ENCODE measurements at regions not wholly inside any gene's neighbourhood (a gene's known extent, or its start where the extent isn't known, plus 50 kb on each side); places are given as distances from the start of the nearest gene placed in this dataset.

GRCh38 chr6:105894556-105894955 lies 191.6 kb upstream of the PRDM1 start:
- TF ChIP-seq, protein P1, sequence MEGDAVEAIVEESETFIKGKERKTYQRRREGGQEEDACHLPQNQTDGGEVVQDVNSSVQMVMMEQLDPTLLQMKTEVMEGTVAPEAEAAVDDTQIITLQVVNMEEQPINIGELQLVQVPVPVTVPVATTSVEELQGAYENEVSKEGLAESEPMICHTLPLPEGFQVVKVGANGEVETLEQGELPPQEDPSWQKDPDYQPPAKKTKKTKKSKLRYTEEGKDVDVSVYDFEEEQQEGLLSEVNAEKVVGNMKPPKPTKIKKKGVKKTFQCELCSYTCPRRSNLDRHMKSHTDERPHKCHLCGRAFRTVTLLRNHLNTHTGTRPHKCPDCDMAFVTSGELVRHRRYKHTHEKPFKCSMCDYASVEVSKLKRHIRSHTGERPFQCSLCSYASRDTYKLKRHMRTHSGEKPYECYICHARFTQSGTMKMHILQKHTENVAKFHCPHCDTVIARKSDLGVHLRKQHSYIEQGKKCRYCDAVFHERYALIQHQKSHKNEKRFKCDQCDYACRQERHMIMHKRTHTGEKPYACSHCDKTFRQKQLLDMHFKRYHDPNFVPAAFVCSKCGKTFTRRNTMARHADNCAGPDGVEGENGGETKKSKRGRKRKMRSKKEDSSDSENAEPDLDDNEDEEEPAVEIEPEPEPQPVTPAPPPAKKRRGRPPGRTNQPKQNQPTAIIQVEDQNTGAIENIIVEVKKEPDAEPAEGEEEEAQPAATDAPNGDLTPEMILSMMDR (IDR thresholded peaks at IDR 0.05; ENCODE audit: poor library complexity, severe bottlenecking), result no peak
- no peak for DNase-seq (ENCODE audit: low spot score)

GRCh38 chr6:105893741-105894140 lies 192.4 kb upstream of the PRDM1 start:
- no peaks in the 10 kb centered on the region for H3K4me1 ChIP-seq (ENCODE audit: insufficient read depth, poor library complexity, severe bottlenecking)
- no peak for DNase-seq (ENCODE audit: low spot score)
- no peak overlapping the region for H3K4me3 ChIP-seq (ENCODE audit: severe bottlenecking)
- no peaks in the 10 kb centered on the region for H3K36me3 ChIP-seq (ENCODE audit: low read depth)
- no peak for ATAC-seq (ENCODE audit: low read depth)
- H3K9me3 ChIP-seq (ENCODE audit: severe bottlenecking), result no peaks in the 10 kb centered on the region
- no peaks in the 10 kb centered on the region for H3K27me3 ChIP-seq (ENCODE audit: insufficient read depth, poor library complexity, severe bottlenecking)
- TF ChIP-seq, protein P1 (IDR thresholded peaks at IDR 0.05; ENCODE audit: poor library complexity, severe bottlenecking), result no peak
- H3K27ac ChIP-seq (ENCODE audit: poor library complexity, severe bottlenecking), result no peak overlapping the region

More at GRCh38 chr6:105894556-105894955, 191.6 kb upstream of the PRDM1 start:
- no peaks in the 10 kb centered on the region for H3K36me3 ChIP-seq (ENCODE audit: low read depth)
- H3K27ac ChIP-seq (ENCODE audit: poor library complexity, severe bottlenecking), result no peak overlapping the region
- no peaks in the 10 kb centered on the region for H3K9me3 ChIP-seq (ENCODE audit: severe bottlenecking)
- no peaks in the 10 kb centered on the region for H3K27me3 ChIP-seq (ENCODE audit: insufficient read depth, poor library complexity, severe bottlenecking)
- no peaks in the 10 kb centered on the region for H3K4me1 ChIP-seq (ENCODE audit: insufficient read depth, poor library complexity, severe bottlenecking)
- no peak overlapping the region for H3K4me3 ChIP-seq (ENCODE audit: severe bottlenecking)
- ATAC-seq (ENCODE audit: low read depth), result no peak

DNA sequence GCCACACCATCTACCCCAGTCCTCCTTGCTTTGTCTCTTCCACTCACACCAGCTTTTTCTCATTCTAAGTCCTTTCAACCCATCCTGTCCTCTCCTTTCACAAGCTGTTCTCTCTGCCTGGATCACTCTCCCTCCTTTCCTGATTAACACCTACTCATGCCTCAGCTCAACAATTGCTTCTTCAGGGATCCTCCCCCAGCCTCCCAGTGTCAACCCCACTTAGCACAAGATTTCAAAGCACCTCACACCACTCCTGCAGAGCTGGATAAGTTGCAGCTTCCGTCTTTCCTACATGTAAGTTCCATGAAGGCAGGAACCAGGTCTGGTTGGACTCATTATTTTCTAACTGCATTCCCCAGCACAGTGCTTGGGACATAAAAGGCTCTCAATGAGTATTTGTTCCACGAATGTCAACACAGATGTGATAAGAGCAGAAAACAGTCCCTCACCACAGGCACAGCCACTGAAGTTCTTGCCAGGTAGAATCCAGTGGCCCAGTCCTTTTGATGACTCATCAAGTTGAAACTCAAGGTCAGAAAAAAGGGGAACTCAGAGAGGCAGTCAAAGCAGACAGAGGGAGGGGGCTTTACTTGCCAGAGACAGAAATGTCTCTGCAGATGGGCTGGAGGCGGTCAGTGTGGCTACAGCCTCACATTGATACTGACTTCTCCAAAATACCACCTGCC lies 193.4 kb upstream of the PRDM1 start:
- TF ChIP-seq, protein P1 (IDR thresholded peaks at IDR 0.05; ENCODE audit: poor library complexity, severe bottlenecking), result no peak
- H3K4me3 ChIP-seq (ENCODE audit: severe bottlenecking), result no peak overlapping the region
- no peaks in the 10 kb centered on the region for H3K4me1 ChIP-seq (ENCODE audit: insufficient read depth, poor library complexity, severe bottlenecking)
- no peaks in the 10 kb centered on the region for H3K9me3 ChIP-seq (ENCODE audit: severe bottlenecking)
- H3K27ac ChIP-seq (ENCODE audit: poor library complexity, severe bottlenecking), result no peak overlapping the region
- DNase-seq (ENCODE audit: low spot score), result no peak
- H3K27me3 ChIP-seq (ENCODE audit: insufficient read depth, poor library complexity, severe bottlenecking), result no peaks in the 10 kb centered on the region
- no peak for ATAC-seq (ENCODE audit: low read depth)
- H3K36me3 ChIP-seq (ENCODE audit: low read depth), result no peaks in the 10 kb centered on the region

GRCh38 chr6:105890521-105891244 lies 195.5 kb upstream of the PRDM1 start:
- no peak overlapping the region for H3K27ac ChIP-seq (ENCODE audit: poor library complexity, severe bottlenecking)
- TF ChIP-seq, protein P1 (IDR thresholded peaks at IDR 0.05; ENCODE audit: poor library complexity, severe bottlenecking), result no peak
- no peaks in the 10 kb centered on the region for H3K36me3 ChIP-seq (ENCODE audit: low read depth)
- no peaks in the 10 kb centered on the region for H3K9me3 ChIP-seq (ENCODE audit: severe bottlenecking)
- H3K27me3 ChIP-seq (ENCODE audit: insufficient read depth, poor library complexity, severe bottlenecking), result no peaks in the 10 kb centered on the region
- peak; percentile 52; the same call in 1 of the 3 replicates for ATAC-seq (ENCODE audit: low read depth)
- no peak for DNase-seq (ENCODE audit: low spot score)
- H3K4me1 ChIP-seq (ENCODE audit: insufficient read depth, poor library complexity, severe bottlenecking), result no peaks in the 10 kb centered on the region
- no peak overlapping the region for H3K4me3 ChIP-seq (ENCODE audit: severe bottlenecking)

DNA sequence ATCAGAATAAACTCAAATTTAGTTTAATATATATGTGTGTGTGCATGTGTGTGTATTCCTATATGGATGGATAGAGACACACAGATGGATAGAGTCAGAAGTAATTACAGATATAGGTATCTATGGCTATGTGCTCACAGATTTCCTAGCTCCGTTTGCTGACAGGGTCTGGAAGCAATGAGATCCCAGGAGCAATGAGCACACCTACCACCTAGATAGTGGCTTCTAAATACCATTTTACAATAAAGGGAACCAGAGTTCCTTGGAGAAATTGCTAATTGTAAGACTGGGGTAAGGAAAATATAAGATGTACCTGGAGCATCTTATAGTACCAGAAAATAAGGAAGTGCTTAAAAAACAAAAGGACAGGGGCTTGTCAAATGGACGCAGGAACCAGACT lies 196.2 kb upstream of the PRDM1 start:
- TF ChIP-seq, protein P1 (IDR thresholded peaks at IDR 0.05; ENCODE audit: poor library complexity, severe bottlenecking), result no peak
- H3K9me3 ChIP-seq (ENCODE audit: severe bottlenecking), result no peaks in the 10 kb centered on the region
- no peak for DNase-seq (ENCODE audit: low spot score)
- no peaks in the 10 kb centered on the region for H3K4me1 ChIP-seq (ENCODE audit: insufficient read depth, poor library complexity, severe bottlenecking)
- H3K4me3 ChIP-seq (ENCODE audit: severe bottlenecking), result no peak overlapping the region
- no peak for ATAC-seq (ENCODE audit: low read depth)
- H3K27ac ChIP-seq (ENCODE audit: poor library complexity, severe bottlenecking), result no peak overlapping the region
- no peaks in the 10 kb centered on the region for H3K27me3 ChIP-seq (ENCODE audit: insufficient read depth, poor library complexity, severe bottlenecking)
- H3K36me3 ChIP-seq (ENCODE audit: low read depth), result no peaks in the 10 kb centered on the region

All from RWPE2 (cell line).